SJSA1 (cell line): ENCODE measurements at regions not wholly inside any gene's neighbourhood (a gene's known extent, or its start where the extent isn't known, plus 50 kb on each side); places are given as distances from the start of the nearest gene placed in this dataset.
"Not testable (repeated sequence)": the region's sequence is repeated elsewhere in the genome, so short reads cannot be mapped to it uniquely, and the experiment has no call there.

Experiments used
- DNase-seq, 2 experiments: peaks; one replicate each; pipeline ENCODE4 v3.0.0-alpha.2; 2015 to 2020; ENCODE audit warnings: low spot score in 2 of 2, low read depth in 1 of 2
- H3K27ac ChIP-seq: fragments of 250-450 bp; sonication (Bioruptor Pico); 2 replicates; pipeline ENCODE4 v1.5.1; 2020; ENCODE audit warnings: mild to moderate bottlenecking, moderate library complexity
- H3K27me3 ChIP-seq: fragments of 250-450 bp; sonication (Bioruptor Pico); replicated peaks from 2 replicates; pipeline ENCODE4 v1.5.1; 2020; ENCODE audit warnings: mild to moderate bottlenecking, moderate library complexity
- H3K36me3 ChIP-seq: fragments of 250-450 bp; sonication (Bioruptor Pico); 2 replicates; pipeline ENCODE4 v1.5.1; 2020; ENCODE audit warnings: mild to moderate bottlenecking
- H3K4me1 ChIP-seq: fragments of 250-450 bp; sonication (Bioruptor Pico); replicated peaks from 2 replicates; pipeline ENCODE4 v1.6.1; 2021; ENCODE audit warnings: mild to moderate bottlenecking
- H3K4me3 ChIP-seq: fragments of 250-450 bp; sonication (Bioruptor Pico); 2 replicates; pipeline ENCODE4 v1.5.1; 2020; ENCODE audit warnings: mild to moderate bottlenecking
- H3K9me3 ChIP-seq: fragments of 250-450 bp; sonication (Bioruptor Pico); replicated peaks from 2 replicates; pipeline ENCODE4 v1.5.1; 2020; ENCODE audit warnings: mild to moderate bottlenecking

- DNase-seq, H3K27ac ChIP-seq: not testable (repeated sequence)
Observed at GRCh38 chr9:67708109-67708508, 150.6 kb upstream of the ANKRD20A1 start.

DNA sequence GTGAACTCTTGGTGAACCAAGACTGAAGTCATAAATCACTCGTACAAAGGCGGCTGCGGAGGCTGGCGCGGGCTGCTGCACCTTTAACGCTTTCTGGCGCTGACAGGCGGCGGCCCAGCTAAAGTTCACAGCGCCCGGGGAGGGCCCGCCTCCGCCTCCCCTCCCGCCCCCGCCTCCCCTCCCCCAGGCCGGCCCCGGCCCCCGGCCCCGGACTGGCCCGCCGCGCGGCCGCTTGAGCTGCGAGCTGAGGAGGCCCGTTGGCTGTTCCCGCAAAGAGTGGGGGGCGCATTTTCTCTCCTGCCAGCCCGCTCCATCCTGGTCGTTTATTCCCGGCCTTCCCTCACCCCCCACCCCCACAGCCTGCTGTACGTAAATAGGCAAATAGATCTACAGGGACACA, 147.3 kb upstream of the ANKRD20A1 start:
- not testable (repeated sequence) for H3K27ac ChIP-seq, H3K4me1 ChIP-seq, H3K36me3 ChIP-seq, H3K27me3 ChIP-seq, H3K9me3 ChIP-seq, DNase-seq, H3K4me3 ChIP-seq

More at GRCh38 chr9:67708109-67708508, 150.6 kb upstream of the ANKRD20A1 start:
- not testable (repeated sequence) for H3K36me3 ChIP-seq, H3K4me1 ChIP-seq, H3K27me3 ChIP-seq, H3K9me3 ChIP-seq, H3K4me3 ChIP-seq

- not testable (repeated sequence) for H3K27me3 ChIP-seq, H3K27ac ChIP-seq, H3K9me3 ChIP-seq, H3K36me3 ChIP-seq, H3K4me3 ChIP-seq, H3K4me1 ChIP-seq
- DNase-seq = peak in 1 of 2 experiments; percentile 8
Observed at GRCh38 chr9:67711931-67712330, 146.8 kb upstream of the ANKRD20A1 start.

DNA sequence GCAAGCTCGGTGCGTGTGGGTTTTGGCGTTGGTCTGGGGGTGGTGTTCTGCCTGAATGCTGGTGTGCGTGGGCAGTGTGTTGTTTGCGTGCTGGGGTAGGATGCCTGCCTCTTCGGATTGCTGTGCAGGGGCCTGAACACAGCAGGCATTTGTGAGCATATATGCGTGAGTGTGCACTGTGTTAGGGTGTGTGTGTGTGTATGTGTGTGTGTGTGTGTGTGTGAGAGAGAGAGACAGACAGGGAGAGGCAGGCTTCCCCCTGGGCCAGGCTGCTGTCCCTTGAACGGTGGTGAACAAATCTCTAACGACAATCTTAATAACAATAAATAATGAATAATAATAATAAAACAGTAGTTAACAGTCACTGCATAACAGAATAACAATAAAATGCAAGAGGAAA, 145.8 kb upstream of the ANKRD20A1 start:
- H3K36me3 ChIP-seq, H3K4me3 ChIP-seq, DNase-seq, H3K27me3 ChIP-seq, H3K4me1 ChIP-seq, H3K27ac ChIP-seq, H3K9me3 ChIP-seq: not testable (repeated sequence)

DNA sequence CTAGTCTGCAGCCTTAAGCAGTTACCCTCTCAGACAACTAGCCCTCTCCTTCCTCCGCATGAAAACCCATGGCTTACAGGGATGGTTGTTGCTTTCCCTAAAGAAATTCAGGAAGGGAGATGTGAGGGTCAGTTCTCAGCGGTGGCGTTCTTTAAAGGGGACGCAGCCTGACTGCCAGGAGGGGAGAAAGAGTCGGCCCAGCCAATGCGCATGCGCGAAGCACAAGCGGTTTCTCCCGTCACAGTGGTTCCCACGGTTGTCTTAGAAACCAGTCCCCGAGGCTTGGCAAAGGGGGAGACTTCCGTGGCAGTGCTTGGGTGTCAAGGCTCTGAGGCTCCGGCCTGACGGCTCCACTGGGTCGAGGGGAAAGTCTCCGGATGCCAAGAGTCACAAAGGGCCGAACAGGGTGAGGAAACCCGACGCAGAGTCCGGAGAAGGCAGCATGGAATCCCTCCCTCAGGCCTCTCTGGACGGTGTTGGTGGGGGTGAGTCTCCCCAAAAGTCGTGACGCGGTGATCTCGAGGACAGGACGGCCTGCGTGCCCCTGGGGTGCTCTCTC, 140.8 kb upstream of the ANKRD20A1 start:
- not testable (repeated sequence) for DNase-seq, H3K4me1 ChIP-seq, H3K27me3 ChIP-seq

DNA sequence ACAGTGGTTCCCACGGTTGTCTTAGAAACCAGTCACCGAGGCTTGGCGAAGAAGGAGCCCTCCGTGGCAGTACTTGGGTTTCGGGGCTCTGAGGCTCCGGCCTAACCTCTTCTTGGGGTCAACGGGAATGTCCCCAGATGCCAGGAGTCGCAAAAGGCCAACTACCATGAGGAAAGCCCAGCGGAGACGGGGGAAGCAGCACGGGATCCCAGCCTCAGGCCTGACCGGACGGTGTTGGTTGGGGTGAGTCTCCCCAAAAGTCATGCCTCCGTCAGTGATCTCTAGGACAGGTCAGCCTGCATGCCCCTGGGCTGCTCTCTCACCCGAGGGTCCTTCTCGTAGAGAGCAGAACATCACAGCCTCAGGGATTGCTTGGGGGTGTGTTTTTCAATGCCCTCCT, 138.2 kb upstream of the ANKRD20A1 start:
- H3K4me3 ChIP-seq, H3K36me3 ChIP-seq, H3K4me1 ChIP-seq, H3K27ac ChIP-seq, H3K9me3 ChIP-seq, DNase-seq, H3K27me3 ChIP-seq: not testable (repeated sequence)

More for the DNA sequence above, 140.8 kb upstream of the ANKRD20A1 start:
- not testable (repeated sequence) for H3K36me3 ChIP-seq, H3K9me3 ChIP-seq, H3K4me3 ChIP-seq, H3K27ac ChIP-seq

GRCh38 chr9:67722460-67723090, 136.2 kb upstream of the ANKRD20A1 start:
- not testable (repeated sequence) for H3K27ac ChIP-seq, H3K4me3 ChIP-seq, H3K36me3 ChIP-seq, H3K9me3 ChIP-seq, H3K4me1 ChIP-seq, H3K27me3 ChIP-seq, DNase-seq

GRCh38 chr9:67723185-67723584, 135.5 kb upstream of the ANKRD20A1 start:
- H3K27me3 ChIP-seq, H3K9me3 ChIP-seq, H3K4me1 ChIP-seq, DNase-seq, H3K36me3 ChIP-seq, H3K27ac ChIP-seq, H3K4me3 ChIP-seq: not testable (repeated sequence)

DNA sequence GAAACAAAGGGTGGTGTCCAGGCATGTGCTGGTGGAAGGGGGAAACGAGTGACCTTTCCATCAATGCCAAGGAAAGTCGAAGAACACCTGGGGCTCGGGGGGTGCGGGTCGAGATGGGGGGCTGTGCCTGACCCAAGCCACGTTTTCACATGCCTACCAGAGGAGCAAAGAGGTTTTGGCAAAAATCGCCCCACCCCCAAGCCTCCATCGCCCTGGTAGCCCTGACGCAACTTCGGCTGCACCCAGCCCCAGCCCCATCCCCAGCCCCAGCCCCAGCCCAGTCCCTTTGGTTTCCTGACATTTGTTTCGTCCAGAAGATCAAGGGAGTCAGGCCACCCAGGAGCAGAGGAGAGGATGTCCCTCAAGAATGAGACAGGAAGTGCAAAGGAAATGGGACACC, 133.8 kb upstream of the ANKRD20A1 start:
- H3K27me3 ChIP-seq, H3K4me1 ChIP-seq, H3K27ac ChIP-seq, H3K9me3 ChIP-seq, H3K4me3 ChIP-seq, H3K36me3 ChIP-seq, DNase-seq: not testable (repeated sequence)

DNA sequence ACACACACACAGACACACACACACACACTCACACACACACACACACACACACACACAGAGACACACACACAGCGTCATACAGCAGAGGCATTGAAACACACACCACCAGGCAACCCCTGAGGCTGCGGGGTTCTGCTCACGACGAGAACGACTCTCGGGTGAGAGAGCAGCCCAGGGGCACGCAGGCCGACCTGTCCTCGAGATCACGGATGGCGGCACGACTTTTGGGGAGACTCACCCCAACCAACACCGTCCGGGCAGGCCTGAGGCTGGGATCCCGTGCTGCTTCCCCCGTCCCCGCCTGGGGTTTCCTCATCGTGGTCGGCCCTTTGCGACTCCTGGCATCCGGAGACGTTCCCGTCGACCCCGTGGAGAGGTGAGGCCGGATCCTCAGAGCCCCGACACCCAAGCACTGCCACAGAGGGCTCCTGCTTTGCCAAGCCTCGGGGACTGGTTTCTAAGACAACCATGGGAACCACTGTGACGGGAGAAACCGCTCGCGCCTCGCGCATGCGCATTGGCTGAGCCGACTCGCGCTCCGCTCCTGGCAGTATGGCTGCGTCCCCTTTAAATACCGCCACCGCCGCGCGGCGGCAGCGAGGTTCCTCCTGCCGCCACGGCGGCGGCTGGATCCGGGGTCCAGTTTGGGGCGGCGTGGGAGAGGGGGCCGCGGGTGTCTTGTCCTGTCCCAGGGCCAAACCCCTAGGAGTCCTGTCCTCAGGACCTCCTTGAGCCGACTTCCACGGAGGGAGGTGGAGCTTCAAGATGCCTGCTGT, 132.3 kb upstream of the ANKRD20A1 start:
- not testable (repeated sequence) for H3K27me3 ChIP-seq, H3K27ac ChIP-seq, H3K9me3 ChIP-seq, H3K36me3 ChIP-seq, DNase-seq, H3K4me3 ChIP-seq, H3K4me1 ChIP-seq

DNA sequence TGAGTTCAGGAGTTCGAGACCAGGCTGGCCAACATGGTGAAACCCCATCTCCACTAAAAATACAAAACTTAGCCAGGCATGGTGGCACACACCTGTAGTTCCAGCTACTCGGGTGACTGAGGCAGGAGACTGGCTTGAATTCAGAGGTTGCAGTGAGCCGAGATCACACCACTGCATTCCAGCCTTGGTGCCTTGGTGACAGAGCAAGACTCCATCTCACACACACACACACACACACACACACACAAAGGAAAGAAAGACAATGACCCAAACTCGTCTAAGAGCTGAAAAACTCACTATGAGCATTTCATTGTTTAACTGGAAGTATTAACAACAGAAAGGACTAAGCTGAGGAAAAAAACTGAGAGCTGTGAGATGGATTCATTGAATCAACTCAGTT, 95.6 kb upstream of the ANKRD20A1 start:
- H3K27me3 ChIP-seq, H3K4me1 ChIP-seq, H3K36me3 ChIP-seq, H3K9me3 ChIP-seq, H3K27ac ChIP-seq, DNase-seq, H3K4me3 ChIP-seq: not testable (repeated sequence)

GRCh38 chr9:67771807-67772206, 86.9 kb upstream of the ANKRD20A1 start:
- H3K9me3 ChIP-seq, H3K4me1 ChIP-seq, H3K27ac ChIP-seq, H3K27me3 ChIP-seq, DNase-seq, H3K4me3 ChIP-seq, H3K36me3 ChIP-seq: not testable (repeated sequence)

DNA sequence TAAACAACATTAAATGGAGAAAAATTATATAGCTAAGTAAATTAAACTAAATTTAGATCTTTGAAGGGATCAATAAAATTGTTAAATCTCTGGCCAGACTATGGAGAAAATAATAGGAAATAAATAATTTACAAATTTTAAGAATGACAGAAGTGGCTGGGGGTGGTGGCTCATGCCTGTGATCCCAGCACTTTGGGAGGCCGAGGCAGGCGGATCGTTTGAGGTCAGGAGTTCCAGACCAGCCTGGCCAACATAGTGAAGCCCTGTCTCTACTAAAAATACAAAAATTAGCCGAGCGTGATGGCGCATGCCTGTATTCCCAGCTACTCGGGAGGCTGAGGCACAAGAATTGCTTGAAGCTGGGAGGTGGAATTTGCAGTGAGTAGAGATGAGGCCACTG, 58.6 kb upstream of the ANKRD20A1 start:
- not testable (repeated sequence) for H3K4me1 ChIP-seq, H3K9me3 ChIP-seq, H3K27me3 ChIP-seq, H3K4me3 ChIP-seq, H3K27ac ChIP-seq, H3K36me3 ChIP-seq, DNase-seq
